ENCODE measurements at regions not wholly inside any gene's neighbourhood (a gene's known extent, or its start where the extent isn't known, plus 50 kb on each side); places are given as distances from the start of the nearest gene placed in this dataset.
"Not testable (repeated sequence)": the region's sequence is repeated elsewhere in the genome, so short reads cannot be mapped to it uniquely, and the experiment has no call there.

DNA sequence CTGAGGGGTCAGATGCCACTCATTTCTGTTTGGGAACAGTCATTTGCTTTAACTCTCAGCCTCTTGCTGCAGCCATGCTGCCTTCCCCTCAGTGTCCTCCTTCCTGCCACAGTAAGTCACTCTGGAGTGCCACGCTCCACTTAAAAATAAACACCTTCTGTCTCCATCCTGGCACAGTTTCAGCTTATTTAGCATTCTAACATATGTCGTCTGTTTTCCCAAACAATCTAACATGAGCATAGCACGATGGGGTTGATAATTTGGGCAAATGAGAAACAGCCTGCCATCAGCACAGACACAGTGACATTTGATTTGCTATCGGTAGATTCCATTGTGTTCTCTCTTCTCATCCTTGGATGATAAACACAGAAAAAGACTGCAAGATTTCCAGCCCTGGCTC is 768.6 kb downstream of the UQCRFS1 start:
- Histone ChIP-seq H3K27ac (ENCODE audit: low read length) (no peak overlapping the region), H3K9me3 (no peaks in the 10 kb centered on the region), H3K4me3 (ENCODE audit: control insufficient read depth in 1 of 2, extremely low read depth in 1 of 2, low read length in 1 of 2) (no peak overlapping the region), H3K4me1 (ENCODE audit: control insufficient read depth in 1 of 2, extremely low read depth in 1 of 2, insufficient read depth in 2 of 2, low read length in 2 of 2) (no peaks in the 10 kb centered on the region), H3K36me3 (ENCODE audit: control insufficient read depth in 2 of 2, extremely low read depth in 1 of 2, insufficient read depth in 1 of 2, low read length in 1 of 2) (no peaks in the 10 kb centered on the region), H3K27me3 (replicated peaks in 1 of 2; ENCODE audit: control insufficient read depth in 2 of 2, extremely low read depth in 1 of 2, insufficient read depth in 2 of 2, low read length in 1 of 2) (no peaks in the 10 kb centered on the region)
- no peaks in the 10 kb centered on the region for H3K27me3 Mint-ChIP-seq
- H3K4me3 Mint-ChIP-seq = no peak overlapping the region
- H3K36me3 Mint-ChIP-seq = no peaks in the 10 kb centered on the region
- ATAC-seq (replicated peaks in 1 of 4) = no peak
- ChIA-PET CTCF (no interaction called here), POLR2A (no interaction called here)
- H3K9me3 Mint-ChIP-seq = peaks cover 0 to 9% (median 0%) of the 10 kb centered on the region in 3 donors
- no peak for DNase-seq
- no peak overlapping the region for H3K27ac Mint-ChIP-seq
- H3K4me1 Mint-ChIP-seq = no peaks in the 10 kb centered on the region
- WGBS (ENCODE audit: insufficient coverage) = 92% methylated on average over 2 of the region's 4 CpGs

DNA sequence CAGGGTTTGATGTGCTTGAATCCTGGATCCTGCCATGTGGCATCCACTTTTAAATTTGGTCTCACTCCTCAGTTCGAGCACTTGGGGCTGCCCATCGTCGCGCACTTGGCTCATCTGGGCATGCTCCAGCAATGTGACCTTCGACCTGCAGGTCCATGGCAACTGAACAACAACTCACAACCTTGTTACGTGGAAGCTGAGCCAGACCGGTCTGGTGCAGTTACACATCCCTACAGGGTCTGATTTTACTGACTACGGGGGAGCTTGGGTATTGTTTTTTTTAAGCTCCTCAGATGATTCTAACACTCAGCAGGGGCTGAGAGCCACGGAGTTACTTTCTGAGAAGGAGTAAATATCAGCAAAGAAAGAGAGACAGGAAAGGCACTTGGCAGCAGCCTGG is 769.6 kb downstream of the UQCRFS1 start:
- Histone ChIP-seq H3K9me3 (no peaks in the 10 kb centered on the region), H3K27ac (ENCODE audit: low read length) (no peak overlapping the region), H3K27me3 (replicated peaks in 1 of 2; ENCODE audit: control insufficient read depth in 2 of 2, extremely low read depth in 1 of 2, insufficient read depth in 2 of 2, low read length in 1 of 2) (no peaks in the 10 kb centered on the region), H3K4me1 (ENCODE audit: control insufficient read depth in 1 of 2, extremely low read depth in 1 of 2, insufficient read depth in 2 of 2, low read length in 2 of 2) (no peaks in the 10 kb centered on the region), H3K36me3 (ENCODE audit: control insufficient read depth in 2 of 2, extremely low read depth in 1 of 2, insufficient read depth in 1 of 2, low read length in 1 of 2) (no peaks in the 10 kb centered on the region), H3K4me3 (ENCODE audit: control insufficient read depth in 1 of 2, extremely low read depth in 1 of 2, low read length in 1 of 2) (no peak overlapping the region)
- 74% methylated on average over 7 of the region's 9 CpGs for WGBS (ENCODE audit: insufficient coverage)
- Mint-ChIP-seq H3K9me3 (peaks cover 0 to 9% (median 0%) of the 10 kb centered on the region in 3 donors), H3K4me3 (no peak overlapping the region), H3K27ac (no peak overlapping the region), H3K36me3 (no peaks in the 10 kb centered on the region), H3K4me1 (no peaks in the 10 kb centered on the region), H3K27me3 (no peaks in the 10 kb centered on the region)
- no peak for DNase-seq
- ChIA-PET CTCF (no interaction called here), POLR2A (no interaction called here)
- ATAC-seq (replicated peaks in 1 of 4) = no peak

DNA sequence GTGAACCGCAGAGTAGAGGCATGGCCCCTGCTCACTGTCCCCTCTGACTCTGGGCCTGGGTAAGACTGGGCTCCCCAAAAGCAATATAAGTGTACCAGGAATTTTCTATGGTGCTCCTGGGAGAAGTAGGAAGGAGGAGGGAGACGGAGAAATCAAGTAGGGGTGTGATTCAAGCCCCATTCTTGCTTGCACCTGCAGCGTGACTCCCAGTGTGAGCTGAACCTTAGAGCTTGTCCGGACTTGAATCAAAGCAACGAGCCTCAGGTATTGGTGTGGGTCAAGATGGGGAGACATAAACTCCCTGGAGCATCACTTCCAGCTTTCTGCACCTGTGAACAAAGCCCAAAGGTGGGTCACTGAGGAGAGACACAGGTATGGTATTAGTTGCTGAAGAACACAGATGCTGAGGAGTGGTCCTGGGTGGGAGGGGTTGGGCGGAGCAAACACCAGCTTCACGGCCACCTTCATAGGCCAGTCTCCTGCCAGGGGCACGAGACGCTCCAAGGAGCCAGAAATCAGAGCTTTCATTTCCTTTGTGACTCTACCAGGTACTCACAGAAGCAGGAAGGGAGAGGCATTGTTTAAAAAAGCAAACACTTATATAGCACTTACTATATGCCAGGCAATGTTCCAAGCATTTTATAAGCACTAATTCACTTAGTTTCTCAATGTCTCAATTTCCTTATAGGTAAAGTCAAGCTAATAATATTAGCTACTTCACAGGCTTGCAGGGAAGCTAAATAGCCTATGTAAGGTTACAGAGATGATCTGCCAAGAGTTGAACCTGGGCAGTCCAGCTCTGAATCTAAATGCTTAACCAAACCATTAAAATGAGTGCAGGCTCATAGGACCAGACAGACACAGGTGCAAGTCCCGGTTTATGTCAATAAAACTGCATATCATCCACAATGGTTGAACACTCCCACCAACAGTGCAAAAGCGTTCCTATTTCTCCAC is 775.3 kb downstream of the UQCRFS1 start:
- peaks cover 0 to 31% (median 2%) of the 10 kb centered on the region in 3 donors for H3K4me1 Mint-ChIP-seq
- no peak overlapping the region for H3K27ac Mint-ChIP-seq
- 62% methylated on average over 8 of the region's 11 CpGs for WGBS (ENCODE audit: insufficient coverage)
- Histone ChIP-seq H3K9me3 (no peaks in the 10 kb centered on the region), H3K4me3 (ENCODE audit: control insufficient read depth in 1 of 2, extremely low read depth in 1 of 2, low read length in 1 of 2) (no peak overlapping the region), H3K27ac (ENCODE audit: low read length) (no peak overlapping the region), H3K27me3 (replicated peaks in 1 of 2; ENCODE audit: control insufficient read depth in 2 of 2, extremely low read depth in 1 of 2, insufficient read depth in 2 of 2, low read length in 1 of 2) (no peaks in the 10 kb centered on the region), H3K36me3 (ENCODE audit: control insufficient read depth in 2 of 2, extremely low read depth in 1 of 2, insufficient read depth in 1 of 2, low read length in 1 of 2) (no peaks in the 10 kb centered on the region), H3K4me1 (ENCODE audit: control insufficient read depth in 1 of 2, extremely low read depth in 1 of 2, insufficient read depth in 2 of 2, low read length in 2 of 2) (peaks cover 0 to 20% of the 10 kb centered on the region in 2 experiments)
- peaks cover 0 to 1% of the 10 kb centered on the region in 2 donors for H3K27me3 Mint-ChIP-seq
- ChIA-PET POLR2A (no interaction called here), CTCF (no interaction called here)
- no peak overlapping the region for H3K4me3 Mint-ChIP-seq
- ATAC-seq (replicated peaks in 1 of 4) = no peak
- no peak for DNase-seq
- peaks cover 8 to 14% (median 9%) of the 10 kb centered on the region in 3 donors for H3K9me3 Mint-ChIP-seq
- H3K36me3 Mint-ChIP-seq = no peaks in the 10 kb centered on the region

DNA sequence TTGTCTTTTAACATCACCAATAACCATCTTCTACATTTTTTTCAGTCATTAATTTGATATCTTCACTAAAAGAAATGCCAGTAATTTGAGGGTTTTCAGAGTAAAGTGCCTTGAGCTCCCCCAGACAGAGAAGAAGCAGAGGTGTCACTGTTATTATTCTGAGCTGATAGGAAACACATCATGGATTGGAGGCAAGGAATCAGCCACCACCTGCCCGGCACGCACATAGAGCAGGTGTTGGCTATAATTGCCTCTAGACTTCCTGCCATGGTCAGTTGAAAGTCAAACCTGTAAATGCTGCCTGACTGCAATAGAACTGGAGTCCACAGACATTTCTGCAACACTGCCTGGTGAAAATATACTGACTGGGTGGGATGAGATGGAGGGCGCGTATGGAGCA is 776.6 kb downstream of the UQCRFS1 start:
- no peak overlapping the region for H3K4me3 Mint-ChIP-seq
- CTCF ChIA-PET = no interaction called here
- ATAC-seq (replicated peaks in 1 of 4) = peak in 1 of 4 experiments; percentile 15

DNA sequence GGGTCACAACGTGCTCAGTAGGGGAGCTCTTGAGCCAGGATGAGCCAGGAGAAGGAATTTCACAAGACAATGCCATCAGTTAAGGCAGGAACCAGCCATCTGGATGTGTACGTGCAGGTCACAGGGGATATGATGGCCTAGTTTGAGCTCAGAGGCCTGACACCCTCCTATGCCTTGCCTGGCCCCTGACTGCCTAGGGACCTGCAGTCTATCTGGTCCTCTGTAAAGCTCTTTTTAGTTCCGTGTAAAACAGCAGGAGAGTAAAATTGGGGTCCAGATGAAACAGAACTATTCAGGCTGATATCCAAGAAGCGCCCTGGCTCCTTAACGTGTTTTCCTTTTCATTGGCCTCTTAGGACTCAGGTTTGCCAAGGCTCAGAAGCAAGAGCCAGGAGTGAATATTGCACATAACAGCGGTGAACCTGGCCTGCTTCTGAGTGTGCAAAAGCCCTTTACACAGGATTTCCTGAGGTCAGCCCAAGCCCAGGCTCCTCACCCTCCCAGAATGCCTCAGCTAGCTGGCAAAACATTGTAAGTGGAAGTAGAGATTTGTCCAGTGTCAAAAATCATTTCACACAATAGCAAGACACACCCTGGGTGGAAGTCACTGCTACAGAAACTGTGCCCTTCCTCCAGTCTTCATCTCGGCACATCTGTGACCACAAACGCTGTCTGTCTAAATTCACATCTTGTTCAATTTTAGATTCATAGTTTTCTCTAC is 777.2 kb downstream of the UQCRFS1 start:
- no peak overlapping the region for H3K4me3 Mint-ChIP-seq

More for the DNA sequence above, 776.6 kb downstream of the UQCRFS1 start:
- H3K4me1 ChIP-seq (ENCODE audit: control insufficient read depth in 1 of 2, extremely low read depth in 1 of 2, insufficient read depth in 2 of 2, low read length in 2 of 2) = peaks cover 0 to 20% of the 10 kb centered on the region in 2 experiments
- no peaks in the 10 kb centered on the region for H3K36me3 ChIP-seq (ENCODE audit: control insufficient read depth in 2 of 2, extremely low read depth in 1 of 2, insufficient read depth in 1 of 2, low read length in 1 of 2)
- H3K27me3 Mint-ChIP-seq = peaks cover 0 to 1% of the 10 kb centered on the region in 2 donors
- DNase-seq = no peak
- no peak overlapping the region for H3K27ac ChIP-seq (ENCODE audit: low read length)
- H3K4me1 Mint-ChIP-seq = peaks cover 0 to 31% (median 2%) of the 10 kb centered on the region in 3 donors
- peaks cover 12 to 18% (median 14%) of the 10 kb centered on the region in 3 donors for H3K9me3 Mint-ChIP-seq
- H3K27me3 ChIP-seq (replicated peaks in 1 of 2; ENCODE audit: control insufficient read depth in 2 of 2, extremely low read depth in 1 of 2, insufficient read depth in 2 of 2, low read length in 1 of 2) = no peaks in the 10 kb centered on the region
- no peaks in the 10 kb centered on the region for H3K36me3 Mint-ChIP-seq
- H3K9me3 ChIP-seq = no peaks in the 10 kb centered on the region
- POLR2A ChIA-PET = no interaction called here
- 71% methylated on average over 4 of the region's 4 CpGs for WGBS (ENCODE audit: insufficient coverage)
- H3K4me3 ChIP-seq (ENCODE audit: control insufficient read depth in 1 of 2, extremely low read depth in 1 of 2, low read length in 1 of 2) = no peak overlapping the region
- peak overlapping the region; percentile 44 to 62 for H3K27ac Mint-ChIP-seq

DNA sequence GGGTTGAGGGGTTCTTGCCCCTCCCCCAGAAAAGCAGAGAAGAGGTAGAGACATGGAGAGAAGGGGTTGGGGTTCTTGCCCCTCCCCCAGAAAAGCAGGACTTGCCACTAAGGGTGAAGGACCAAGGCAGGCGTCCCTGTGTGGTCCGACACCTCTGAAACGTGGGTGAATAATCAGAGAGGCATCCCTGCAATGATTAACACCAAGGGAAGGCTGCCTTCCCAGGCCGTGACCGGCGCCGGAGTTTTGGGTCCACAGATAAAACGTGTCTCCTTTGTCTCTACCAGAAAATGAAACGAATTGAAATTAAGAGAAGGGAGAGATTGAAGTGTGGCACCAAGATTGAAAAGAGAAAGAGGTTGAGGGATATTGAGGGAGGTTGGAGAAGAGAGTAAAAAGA is 778.2 kb downstream of the UQCRFS1 start:
- Mint-ChIP-seq H3K4me1 (peaks cover 0 to 31% (median 2%) of the 10 kb centered on the region in 3 donors), H3K9me3 (peaks cover 12 to 18% (median 14%) of the 10 kb centered on the region in 3 donors), H3K27ac (peak overlapping the region in 1 of 2 donors; percentile 62)
- H3K36me3 ChIP-seq (ENCODE audit: control insufficient read depth in 2 of 2, extremely low read depth in 1 of 2, insufficient read depth in 1 of 2, low read length in 1 of 2); H3K27me3 Mint-ChIP-seq; H3K36me3 Mint-ChIP-seq; H3K4me3 Mint-ChIP-seq; ATAC-seq (replicated peaks in 1 of 4); H3K27ac ChIP-seq (ENCODE audit: low read length); H3K4me3 ChIP-seq (ENCODE audit: control insufficient read depth in 1 of 2, extremely low read depth in 1 of 2, low read length in 1 of 2); POLR2A ChIA-PET; H3K9me3 ChIP-seq; CTCF ChIA-PET; DNase-seq; H3K27me3 ChIP-seq (replicated peaks in 1 of 2; ENCODE audit: control insufficient read depth in 2 of 2, extremely low read depth in 1 of 2, insufficient read depth in 2 of 2, low read length in 1 of 2): not testable (repeated sequence)
- WGBS (ENCODE audit: insufficient coverage) = 59% methylated on average over 6 of the region's 9 CpGs
- peaks cover 0 to 20% of the 10 kb centered on the region in 2 experiments for H3K4me1 ChIP-seq (ENCODE audit: control insufficient read depth in 1 of 2, extremely low read depth in 1 of 2, insufficient read depth in 2 of 2, low read length in 2 of 2)

More for the DNA sequence above, 777.2 kb downstream of the UQCRFS1 start:
- Histone ChIP-seq H3K4me1 (ENCODE audit: control insufficient read depth in 1 of 2, extremely low read depth in 1 of 2, insufficient read depth in 2 of 2, low read length in 2 of 2) (peaks cover 0 to 20% of the 10 kb centered on the region in 2 experiments), H3K4me3 (ENCODE audit: control insufficient read depth in 1 of 2, extremely low read depth in 1 of 2, low read length in 1 of 2) (no peak overlapping the region), H3K27ac (ENCODE audit: low read length) (no peak overlapping the region), H3K36me3 (ENCODE audit: control insufficient read depth in 2 of 2, extremely low read depth in 1 of 2, insufficient read depth in 1 of 2, low read length in 1 of 2) (no peaks in the 10 kb centered on the region), H3K27me3 (replicated peaks in 1 of 2; ENCODE audit: control insufficient read depth in 2 of 2, extremely low read depth in 1 of 2, insufficient read depth in 2 of 2, low read length in 1 of 2) (no peaks in the 10 kb centered on the region), H3K9me3 (no peaks in the 10 kb centered on the region)
- peaks cover 0 to 31% (median 2%) of the 10 kb centered on the region in 3 donors for H3K4me1 Mint-ChIP-seq
- peaks cover 0 to 1% of the 10 kb centered on the region in 2 donors for H3K27me3 Mint-ChIP-seq
- peak in 1 of 35 experiments; percentile 1 for DNase-seq
- H3K36me3 Mint-ChIP-seq = no peaks in the 10 kb centered on the region
- peak overlapping the region; percentile 44 to 62 for H3K27ac Mint-ChIP-seq
- ChIA-PET CTCF (no interaction called here), POLR2A (no interaction called here)
- ATAC-seq (replicated peaks in 1 of 4) = peak in 1 of 4 experiments; percentile 38
- H3K9me3 Mint-ChIP-seq = peaks cover 12 to 18% (median 14%) of the 10 kb centered on the region in 3 donors
- WGBS (ENCODE audit: insufficient coverage) = 62% methylated on average over 6 of the region's 8 CpGs
